Nucleus accumbens (tissue), 56 donors: ENCODE measurements at regions not wholly inside any gene's neighbourhood (a gene's known extent, or its start where the extent isn't known, plus 50 kb on each side); places are given as distances from the start of the nearest gene placed in this dataset.

Source experiments
- DNase-seq, 56 donors: peaks; one replicate each; lab custom pipeline; 2025; lab: John Stamatoyannopoulos, UW

DNA sequence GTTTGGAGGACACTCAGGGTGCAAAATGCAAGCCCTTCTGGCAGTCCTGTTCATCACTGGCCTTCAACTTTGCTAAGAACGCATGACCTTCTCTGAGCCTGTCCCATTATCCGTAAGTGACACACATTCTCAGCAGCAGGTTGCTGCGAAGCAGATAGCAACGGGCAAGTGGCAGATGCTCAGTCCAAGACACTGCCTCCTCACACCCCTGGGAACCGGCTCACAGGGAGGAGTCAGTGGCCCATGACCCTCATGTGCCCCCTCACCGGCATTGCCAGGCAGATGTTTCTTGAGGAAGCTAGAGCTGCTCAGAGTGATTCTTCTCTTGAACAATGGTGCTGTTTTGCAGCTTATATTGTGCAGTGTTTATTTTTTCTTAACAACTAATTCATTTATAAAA, 737.2 kb upstream of the HS6ST1 start:
- DNase-seq: no peak

DNA sequence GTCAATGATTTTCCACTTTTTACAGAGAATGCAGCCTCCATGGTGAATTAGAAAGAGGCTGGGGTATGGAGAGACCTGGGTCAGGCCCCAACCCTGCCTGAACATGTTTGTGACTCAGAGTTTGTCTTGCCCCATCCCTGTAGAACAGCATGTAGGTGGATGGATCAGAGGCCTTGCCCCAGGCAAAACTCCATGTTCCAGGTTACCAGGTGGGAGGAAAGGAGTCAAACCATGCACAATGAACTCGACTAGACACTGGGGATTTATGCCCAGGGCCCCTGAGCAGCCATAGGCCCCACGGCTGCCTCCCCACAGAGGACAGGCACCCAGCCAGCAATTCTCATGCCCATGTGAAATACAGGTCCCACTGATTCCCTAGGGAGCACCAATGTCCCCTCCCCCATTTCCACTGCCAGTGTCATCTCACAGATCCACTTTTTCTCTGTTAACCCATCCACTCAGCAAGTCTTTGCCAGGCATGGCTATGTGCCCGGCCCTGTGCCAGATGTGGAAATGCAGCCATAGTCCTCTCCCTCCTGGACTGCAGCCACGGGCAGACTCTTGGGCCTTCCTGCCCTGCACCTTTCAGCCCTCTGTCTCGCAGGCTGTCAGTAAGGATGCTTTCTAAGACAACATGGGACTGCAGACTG, 737.8 kb upstream of the HS6ST1 start:
- DNase-seq: no peak

DNA sequence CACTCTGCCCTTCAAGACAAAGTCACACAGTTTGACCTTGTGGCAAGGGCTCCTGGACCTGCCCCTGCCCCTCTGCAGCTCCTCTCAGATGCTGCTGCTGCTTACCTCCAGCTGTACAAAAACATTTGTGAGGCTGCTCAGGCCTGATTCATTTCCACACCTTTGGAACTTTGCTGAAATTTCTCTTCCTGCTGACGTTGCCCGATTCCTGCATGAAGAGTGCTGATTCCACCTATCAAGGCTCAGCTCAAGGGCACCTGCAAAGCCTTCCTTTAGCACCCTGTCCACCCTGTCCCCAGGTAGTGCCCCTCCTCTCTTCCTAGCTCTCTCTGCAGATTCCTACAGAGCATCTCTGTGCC, 738.3 kb upstream of the HS6ST1 start:
- DNase-seq: no peak

DNA sequence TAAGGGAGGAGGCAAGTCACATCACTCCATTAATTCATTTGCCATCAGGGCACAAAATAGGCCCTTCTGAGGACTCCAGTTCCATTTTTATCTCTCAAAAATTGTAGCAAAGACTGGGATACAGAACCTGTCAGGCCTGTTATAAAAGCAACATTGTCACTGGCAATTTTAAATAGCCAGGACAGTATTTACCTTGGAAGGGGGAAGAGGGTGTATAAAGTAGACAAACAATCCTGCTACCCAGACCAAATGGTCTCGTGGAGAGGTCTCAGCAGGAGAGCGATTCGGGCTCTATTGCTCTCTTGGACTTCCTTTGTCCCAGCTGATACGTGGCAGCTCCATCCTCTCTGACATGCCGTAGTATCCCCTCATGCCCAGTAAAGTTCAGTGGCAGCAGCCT, 740.3 kb upstream of the HS6ST1 start:
- no peak for DNase-seq

GRCh38 chr2:129059476-129059875, 740.8 kb upstream of the HS6ST1 start:
- DNase-seq: no peak

DNA sequence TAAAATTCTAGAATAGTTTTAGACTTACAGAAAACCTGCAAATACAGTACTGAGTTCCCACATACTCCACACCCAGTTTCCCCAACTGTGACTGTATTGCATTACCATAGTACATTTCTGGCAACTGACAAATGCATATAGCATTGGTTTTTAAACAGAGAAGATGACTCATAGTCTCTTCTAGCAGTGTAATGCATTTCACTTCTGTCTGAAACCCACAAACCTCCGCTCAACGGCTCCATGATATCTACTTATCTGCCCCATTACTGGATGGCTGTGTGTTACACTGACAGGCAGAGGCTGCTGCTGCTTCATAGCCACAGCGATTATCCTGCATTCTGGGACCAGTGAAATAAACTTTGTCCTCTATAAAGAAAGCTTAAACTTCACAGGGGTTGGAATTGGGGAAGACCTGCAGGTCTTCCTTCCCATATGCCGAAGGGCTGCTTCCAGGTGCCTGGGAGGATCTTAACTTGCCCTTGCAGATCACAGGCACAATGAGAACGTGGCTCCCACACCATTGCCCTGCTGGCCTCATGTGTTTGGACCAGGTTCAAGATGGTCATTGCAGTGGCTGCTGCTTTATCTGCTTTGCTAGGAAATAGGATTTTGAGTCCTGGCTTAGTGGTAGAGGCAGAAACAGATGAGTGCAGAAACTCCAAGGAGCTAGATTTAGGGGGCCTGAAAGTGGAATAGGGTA, 742.6 kb upstream of the HS6ST1 start:
- peak in 6 of 56 donors; percentile 4 to 37 (median 24) for DNase-seq

DNA sequence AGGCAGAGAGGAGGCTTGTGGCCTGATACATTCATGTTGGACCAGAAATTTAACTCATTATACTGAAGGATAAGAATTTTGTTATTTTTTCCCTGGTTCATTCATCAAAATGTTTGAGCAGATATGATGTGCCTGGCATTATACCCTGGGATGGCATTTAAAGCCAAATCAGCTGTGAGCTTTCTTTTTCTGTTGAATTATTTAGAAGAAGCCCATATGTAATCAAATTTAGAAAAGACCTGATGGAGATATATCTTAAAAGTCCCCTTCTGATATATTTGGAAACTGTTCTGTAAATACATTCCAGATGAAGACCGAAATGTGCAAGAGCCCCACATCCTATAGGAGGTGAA, 743.1 kb upstream of the HS6ST1 start:
- DNase-seq: no peak

- no peak for DNase-seq
Observed at GRCh38 chr2:129062146-129062912, 743.7 kb upstream of the HS6ST1 start.

DNA sequence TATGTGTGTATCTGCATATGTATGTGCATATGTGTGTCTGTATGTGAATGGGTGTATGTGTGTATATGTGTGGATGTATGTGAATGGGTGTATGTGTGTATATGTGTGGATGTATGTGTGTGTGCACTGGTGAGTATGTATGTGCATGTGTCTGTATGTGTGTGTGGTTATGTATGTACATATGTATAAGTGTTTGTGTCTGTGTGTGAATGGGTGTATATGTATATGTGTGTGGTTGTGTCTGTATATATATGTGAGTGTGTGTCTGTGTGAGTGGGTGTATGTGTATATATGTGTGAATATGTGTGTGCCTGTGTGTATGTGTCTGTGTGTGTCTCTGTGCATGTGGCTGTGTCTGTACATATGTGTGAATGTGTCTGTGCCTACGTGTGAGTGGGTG, 748.4 kb upstream of the HS6ST1 start:
- no peak for DNase-seq

DNA sequence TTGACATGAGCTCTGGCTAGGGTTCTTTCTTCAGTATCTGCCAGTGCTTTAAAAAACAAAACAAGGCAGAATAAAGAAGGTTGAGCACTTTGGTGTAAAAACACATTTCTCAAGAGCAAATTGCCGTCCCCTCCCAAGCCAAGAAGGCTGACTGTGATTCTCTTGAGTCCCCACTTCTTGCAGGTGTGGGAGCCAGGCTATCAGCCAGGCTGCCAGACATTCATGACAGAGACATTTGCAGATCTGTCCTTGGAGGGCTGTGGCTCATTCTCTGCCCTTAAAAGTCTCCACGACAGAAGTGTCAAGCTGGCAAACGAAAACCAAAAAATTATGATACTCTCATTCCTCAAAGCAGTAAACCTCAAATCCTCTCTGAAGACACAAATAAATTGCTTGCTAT, 749.3 kb upstream of the HS6ST1 start:
- no peak for DNase-seq

GRCh38 chr2:129068543-129068942, 749.9 kb upstream of the HS6ST1 start:
- DNase-seq: no peak

GRCh38 chr2:129069875-129070594, 751.4 kb upstream of the HS6ST1 start:
- DNase-seq: no peak

GRCh38 chr2:129070663-129071062, 752.0 kb upstream of the HS6ST1 start:
- DNase-seq: no peak

DNA sequence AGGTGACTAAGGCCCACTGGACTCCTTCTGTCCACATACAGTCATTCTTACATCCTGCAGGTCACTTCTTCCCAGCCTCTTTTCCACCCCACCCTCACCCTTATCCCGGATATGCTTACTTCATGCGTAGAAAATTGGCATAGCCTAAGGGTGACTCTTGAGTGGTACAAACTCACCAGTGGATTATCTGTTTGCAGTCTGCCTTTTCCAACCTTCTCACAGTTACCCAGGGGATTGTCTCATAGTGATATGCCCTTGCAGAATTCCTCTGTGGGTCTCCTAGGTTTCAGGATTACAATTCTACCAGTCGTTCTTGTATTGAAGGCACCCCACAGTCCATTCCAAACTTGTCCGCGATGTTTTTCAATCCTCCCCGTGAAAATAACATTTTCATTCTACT, 752.9 kb upstream of the HS6ST1 start:
- no peak for DNase-seq

- DNase-seq: no peak
Observed at GRCh38 chr2:129074298-129074920, 755.7 kb upstream of the HS6ST1 start.

DNA sequence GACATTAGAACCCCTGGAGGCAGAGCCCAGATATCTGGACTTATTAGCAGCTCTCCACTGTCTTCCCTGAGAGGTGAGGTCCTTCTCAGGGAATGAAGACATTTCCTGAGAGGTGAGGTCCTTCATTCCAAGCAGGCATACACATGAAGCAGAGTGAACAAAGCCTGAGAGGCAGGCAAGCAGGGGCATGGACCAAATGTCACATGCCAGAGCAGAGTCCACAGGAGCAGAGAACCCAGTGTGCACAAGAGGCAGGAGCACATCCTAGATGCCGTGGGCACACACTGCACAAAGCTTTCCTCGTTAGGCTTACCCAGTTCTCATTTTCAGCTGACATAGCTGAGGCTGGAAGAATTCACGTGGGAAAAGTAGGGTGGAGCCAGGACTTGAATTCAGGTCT, 759.9 kb upstream of the HS6ST1 start:
- no peak for DNase-seq

DNA sequence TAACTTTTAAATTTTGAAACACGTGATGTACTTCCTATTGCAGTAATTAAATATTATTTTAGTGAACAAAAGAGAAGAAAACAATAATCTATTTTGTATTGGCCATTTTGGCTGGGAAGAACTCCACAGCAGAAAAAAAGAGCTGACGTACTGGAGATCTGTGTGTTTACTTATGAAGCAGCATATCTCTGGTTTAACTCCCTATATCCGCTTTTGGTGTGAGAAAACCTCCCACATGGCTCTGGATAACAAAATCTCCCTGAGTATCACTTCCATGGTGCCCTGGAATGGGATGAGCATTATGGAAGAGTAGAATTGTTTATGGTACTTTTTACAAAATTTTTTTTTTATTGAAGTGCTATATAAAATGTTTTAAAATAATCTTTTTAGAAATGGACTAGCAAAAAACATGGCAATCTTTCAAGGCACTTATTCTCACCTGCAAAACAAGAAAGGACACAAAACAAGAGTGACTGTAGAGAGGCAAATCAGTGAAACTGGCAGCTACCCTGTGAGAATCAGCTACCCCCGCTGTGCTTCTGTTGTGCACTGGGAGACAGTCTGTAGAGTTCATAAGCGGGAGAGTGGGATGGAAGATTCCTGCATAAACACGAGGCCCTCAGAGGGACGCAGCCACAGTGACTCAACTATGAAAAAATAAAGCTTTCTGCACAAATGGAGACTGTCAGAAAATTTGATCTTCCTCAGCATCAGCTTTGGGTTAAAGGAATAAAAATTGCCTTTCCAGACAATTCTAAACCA, 762.2 kb upstream of the HS6ST1 start:
- DNase-seq: no peak

DNA sequence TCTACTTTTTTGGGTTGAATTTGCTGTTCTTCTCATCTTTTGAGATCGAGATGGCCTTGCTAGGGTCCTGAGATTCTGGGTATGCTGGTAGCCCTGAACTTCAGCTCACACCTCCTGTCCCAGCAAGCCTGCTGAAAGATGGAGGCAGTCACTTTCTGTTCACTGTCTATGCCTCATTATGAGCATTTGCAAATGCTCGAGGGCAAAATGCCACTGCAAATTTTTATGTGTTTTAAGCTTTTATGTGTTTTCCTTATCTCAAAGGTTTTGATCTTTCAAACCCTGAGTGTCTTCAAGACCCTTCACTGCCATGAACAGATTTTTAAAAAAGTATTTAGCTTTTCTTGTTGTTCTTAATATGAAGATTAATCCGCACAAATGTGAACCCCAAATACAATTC, 766.7 kb upstream of the HS6ST1 start:
- DNase-seq: no peak

- DNase-seq: no peak
Observed at GRCh38 chr2:129087133-129087813, 768.6 kb upstream of the HS6ST1 start.
